Muscle of arm (tissue), 1 donor: ENCODE measurements at regions not wholly inside any gene's neighbourhood (a gene's known extent, or its start where the extent isn't known, plus 50 kb on each side); places are given as distances from the start of the nearest gene placed in this dataset.
A peak's percentile ranks its signal among the peaks of the same experiment; 100 is the strongest.

Experiments
- DNase-seq: peaks from one replicate; pipeline ENCODE4 v3.0.0-alpha.2; 2013

- no peak for DNase-seq
These were observed 989.1 kb downstream of the FAM181B start for GRCh38 chr11:81744336-81745116.

GRCh38 chr11:81725701-81726100 lies 1008.0 kb downstream of the FAM181B start:
- no peak for DNase-seq

DNA sequence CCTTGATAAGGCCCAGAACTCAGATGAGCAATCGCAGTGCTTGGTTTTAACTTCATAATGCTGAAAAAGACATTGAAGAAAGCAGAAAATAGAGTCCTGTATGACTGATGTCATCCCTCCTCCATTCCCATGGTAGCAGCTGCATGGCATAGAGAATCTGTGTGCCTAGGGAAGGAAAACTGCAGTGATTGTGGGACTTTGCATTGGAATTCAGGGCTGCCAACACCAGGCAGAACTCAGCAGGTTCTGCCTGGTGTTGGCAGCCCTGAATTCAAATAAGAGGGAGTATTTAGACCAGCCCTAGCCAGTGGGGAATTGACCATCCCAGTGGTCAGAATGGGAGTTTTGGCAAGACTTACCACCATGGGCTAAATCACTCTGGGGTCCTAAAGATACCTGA lies 1016.0 kb downstream of the FAM181B start:
- no peak for DNase-seq

- no peak for DNase-seq
These were observed 1025.8 kb downstream of the FAM181B start for GRCh38 chr11:81707881-81708280.

DNA sequence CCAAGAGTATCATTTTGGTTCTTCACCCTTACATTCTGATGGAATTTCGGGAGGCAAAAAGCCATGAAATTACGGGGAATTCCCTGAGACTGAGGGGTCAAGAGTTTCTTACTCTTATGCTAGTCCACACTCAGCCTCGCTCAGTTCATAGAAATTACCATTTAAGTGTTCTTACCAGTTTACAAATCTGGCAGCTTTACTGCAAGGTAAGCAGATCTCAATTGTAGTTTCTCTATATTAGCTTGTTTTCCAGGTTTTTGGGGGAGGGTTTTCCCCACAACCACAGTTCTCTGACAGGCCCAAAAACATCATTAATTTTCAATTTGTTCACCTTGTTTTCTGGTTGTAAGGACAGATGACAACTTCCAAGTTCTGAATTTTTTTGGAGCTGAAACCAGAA lies 1028.4 kb downstream of the FAM181B start:
- DNase-seq = no peak

DNA sequence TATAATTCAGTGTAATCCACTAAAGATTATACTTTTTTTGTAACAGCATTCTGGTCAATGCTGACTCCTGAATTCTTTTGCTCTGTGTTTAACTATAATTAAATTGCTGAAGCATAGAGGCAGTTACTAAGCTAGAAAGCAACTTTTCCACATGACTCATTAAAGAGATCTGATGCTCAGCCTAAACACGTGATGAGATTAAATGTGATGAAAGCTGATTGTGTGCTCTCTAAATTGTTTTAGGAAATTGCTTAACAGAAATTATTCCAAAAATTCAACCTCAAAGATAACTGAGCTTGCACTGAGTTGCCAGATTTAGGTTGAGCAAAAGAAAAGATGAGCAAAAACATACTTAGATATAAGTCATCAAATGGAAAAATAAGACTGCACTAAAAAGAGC lies 1033.6 kb downstream of the FAM181B start:
- DNase-seq = no peak

GRCh38 chr11:81687057-81687456 lies 1046.6 kb downstream of the FAM181B start:
- DNase-seq = no peak

DNA sequence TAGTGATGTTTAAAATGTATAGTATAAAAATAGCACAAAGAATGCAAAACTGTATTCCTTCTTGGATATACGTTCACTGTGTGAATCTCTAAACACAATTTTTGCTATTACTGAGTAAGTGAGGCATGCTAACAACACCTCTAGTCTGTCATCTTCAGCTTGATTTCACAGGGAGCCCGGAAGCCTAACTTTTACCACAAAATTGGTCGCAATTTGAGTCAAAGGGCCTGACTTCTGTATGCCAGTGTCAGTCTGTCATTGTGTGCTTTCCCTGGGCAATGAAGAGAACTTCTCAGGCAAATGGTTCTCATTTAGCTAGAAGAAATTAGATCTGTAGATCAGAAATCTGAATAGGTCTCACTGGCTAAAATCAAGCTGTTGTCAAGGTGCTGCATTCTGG lies 1059.5 kb downstream of the FAM181B start:
- no peak for DNase-seq

DNA sequence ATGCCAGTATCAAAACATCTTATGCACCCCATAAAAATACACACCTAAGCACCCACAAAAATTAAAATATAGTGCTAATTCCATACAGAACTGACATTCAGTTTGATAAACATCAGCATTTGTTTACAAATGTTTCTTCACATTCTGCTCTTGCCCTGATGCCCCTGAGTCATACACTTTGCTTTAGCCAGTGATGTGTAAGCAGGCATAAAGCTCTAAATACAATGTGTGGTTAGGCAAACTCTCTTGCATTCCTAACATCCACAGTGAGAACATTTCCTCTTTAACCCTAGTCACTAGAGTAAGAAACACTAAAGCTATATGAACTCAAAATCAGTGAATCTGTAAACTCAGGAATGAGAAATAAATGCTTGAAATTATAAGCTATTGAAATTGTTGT lies 1060.7 kb downstream of the FAM181B start:
- DNase-seq = no peak

DNA sequence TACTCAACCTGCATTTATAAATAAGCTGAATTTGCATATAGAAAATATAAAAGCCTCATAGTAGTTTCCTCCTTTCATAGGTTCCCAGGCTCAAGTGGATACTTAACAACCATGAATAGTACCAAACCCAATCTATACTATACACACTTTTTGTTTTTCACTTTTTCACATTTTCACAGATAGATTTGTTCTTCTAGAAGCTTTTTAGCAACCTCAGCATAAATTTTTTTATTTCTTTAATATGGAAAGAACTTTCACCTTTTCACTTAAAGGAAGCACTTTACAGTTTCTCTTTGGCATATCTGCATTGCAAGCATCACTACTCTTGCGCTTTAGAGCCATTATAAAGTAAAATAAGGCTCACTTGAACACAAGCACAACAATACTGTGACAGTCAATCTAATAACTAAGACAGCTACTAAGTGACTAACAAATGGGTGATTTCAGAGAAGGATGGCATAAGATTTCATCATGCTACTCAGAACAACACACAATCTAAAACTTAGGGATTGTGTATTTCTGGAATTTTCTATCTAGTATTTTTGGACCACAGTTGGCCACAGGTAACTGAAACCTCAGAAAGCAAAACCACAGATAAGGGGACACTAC lies 1063.6 kb downstream of the FAM181B start:
- no peak for DNase-seq

DNA sequence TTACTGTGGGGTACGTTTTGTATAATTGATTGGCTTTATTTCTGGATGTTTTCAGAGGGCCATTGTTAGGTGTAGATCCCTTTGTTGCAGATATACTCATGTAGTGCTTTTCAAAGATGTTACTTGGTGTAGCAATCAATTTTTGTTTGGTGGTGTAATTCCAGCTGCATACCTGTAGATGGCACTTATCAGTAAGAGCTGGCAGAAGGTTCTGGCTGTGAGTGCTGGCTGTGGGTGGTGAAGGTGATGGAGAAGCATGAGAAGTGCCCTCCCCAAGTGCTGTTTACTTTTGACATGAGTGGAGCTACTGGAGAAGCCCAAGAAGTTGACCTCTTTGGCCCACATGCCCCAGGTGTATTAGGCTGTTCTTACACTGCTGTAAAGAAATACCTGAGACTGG lies 1074.9 kb downstream of the FAM181B start:
- DNase-seq = no peak

GRCh38 chr11:81655351-81655750 lies 1078.3 kb downstream of the FAM181B start:
- DNase-seq = no peak

DNA sequence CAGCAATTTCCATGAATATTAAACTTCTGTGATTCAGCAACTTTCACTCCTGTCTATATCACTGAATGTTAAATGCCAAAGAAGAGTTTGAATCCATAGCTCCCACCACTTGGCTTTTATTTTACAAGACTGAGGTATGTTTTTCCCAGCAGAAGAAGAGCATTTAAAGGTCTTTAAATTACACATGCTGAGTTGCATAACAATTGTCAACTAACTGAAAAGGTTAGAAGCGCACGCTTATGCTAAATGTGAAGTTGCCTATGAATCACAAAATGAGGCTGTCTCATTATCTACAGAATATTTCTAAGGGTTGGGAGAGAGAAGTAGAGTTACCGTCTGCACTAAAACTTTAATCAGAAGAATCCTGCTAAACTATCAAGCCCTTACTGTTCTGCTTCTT lies 1086.3 kb downstream of the FAM181B start:
- no peak for DNase-seq

- no peak for DNase-seq
These were observed 1089.3 kb downstream of the FAM181B start for GRCh38 chr11:81644239-81644840.

DNA sequence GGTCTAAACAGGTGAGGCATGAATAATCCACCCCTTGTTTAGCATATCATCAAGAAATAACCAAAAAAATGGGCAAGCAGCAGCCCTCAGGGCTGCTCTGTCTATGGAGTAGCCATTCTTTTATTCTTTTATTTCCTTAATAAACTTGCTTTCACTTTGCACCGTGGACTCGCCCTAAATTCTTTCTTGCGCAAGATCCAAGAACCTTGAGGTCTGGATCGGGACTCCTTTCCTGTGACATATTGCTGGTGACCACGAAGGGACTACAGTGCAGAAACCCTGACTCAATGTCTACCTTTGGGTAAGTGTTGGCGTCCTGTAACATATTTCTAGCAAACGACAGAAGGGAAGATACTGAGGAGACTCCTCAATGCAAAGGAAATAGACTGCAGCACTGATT lies 1099.2 kb downstream of the FAM181B start:
- DNase-seq = no peak

DNA sequence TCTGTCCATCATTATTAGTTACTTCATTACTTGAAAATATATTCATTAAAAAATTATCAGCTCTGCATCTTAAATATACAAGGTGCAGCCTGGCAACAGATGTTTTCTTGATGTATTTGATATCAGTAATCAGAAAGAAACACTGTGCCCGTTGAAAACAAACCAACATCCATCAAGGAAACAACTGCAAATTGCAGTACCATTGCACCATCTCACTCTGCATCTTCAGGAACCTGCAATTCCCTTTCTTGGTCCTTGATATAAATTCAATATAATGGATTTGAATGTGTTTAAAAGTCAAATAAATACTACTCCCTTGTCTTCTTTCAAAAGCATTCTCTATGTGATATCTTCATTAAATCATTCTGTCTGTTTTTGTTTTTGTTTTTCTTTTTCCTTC lies 1131.2 kb downstream of the FAM181B start:
- DNase-seq = no peak

DNA sequence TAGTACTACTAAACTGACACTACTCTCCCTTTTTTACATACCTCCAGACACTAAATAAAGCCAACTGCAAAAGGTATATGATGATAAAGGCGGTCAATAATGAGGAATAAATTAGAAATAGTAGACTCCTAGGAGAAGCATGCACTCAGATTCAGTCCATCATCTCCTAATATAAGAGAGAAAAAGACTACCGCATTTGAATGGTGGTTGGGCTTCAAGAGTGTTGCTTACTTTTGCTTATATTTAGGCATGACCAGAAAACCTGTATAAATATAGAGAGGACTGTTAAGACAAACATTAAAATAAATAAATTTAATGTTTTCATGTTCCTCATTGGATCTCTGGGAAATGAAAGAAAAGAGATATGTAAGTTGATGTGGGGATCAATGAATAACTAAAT lies 1137.0 kb downstream of the FAM181B start:
- DNase-seq = peak; percentile 23

DNA sequence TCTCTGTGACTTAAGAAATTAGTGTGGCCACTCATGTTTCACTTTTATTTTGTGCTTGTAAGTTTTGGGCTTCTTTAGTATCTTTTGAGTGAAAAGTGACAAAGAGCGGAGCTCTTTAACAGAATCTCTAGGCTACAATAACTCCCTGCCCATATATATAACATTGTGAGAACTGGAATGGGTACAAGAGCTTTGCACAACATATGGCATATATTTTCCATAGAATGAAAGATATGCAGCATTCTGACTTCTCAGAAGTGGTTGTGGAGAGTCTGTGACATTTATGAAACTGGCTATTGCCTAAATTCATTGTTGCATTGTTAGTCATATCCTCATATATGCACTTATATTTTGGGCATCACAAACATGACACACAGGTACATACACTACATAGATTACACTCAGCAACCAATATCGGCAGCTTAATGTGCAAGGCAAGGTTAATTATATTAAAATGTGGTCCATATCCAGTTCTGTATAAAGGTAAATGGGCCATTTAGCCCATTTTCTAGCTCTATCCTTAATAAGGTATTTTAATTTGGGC lies 1148.2 kb downstream of the FAM181B start:
- no peak for DNase-seq

GRCh38 chr11:81579339-81579738 lies 1154.3 kb downstream of the FAM181B start:
- no peak for DNase-seq

DNA sequence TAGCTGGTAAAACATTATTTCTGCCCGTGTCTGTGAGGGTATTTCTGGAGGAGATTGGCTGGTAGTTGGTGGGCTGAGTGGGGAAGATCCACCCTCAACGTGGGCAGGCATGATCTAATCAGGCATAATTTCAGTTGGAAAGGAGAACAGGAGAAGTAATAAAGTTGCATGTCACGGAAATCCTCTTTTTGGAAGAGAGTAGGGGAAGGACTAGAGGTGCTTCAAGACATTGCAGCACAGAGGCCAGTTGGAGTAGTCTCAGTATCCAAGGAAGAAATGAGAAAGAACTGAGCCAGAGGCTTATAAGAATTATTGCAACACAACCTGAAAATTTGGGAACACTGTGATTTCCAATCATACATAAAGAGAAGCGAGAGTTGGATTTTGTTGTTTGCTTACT lies 1155.1 kb downstream of the FAM181B start:
- DNase-seq = no peak

DNA sequence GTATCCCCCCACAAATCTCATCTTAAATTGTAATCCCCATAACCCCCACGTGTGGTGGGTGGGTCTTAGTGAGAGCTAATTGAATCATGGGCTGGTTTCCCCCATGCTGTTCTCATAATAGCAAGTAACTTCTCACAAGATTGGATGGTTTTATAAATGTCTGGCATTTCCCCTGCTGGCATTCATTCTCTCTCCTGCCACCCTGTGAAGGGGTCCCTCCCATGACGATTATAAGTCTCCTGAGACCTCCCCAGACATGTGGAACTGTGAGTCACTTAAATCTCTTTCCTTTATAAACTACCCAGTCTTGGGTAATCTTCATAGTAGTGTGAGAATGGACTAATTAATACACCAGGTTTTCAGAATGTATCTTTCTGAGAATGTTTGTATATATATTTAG lies 1159.4 kb downstream of the FAM181B start:
- no peak for DNase-seq

- no peak for DNase-seq
These were observed 1160.3 kb downstream of the FAM181B start for GRCh38 chr11:81573367-81573766.

- no peak for DNase-seq
These were observed 1163.0 kb downstream of the FAM181B start for GRCh38 chr11:81570669-81571068.
